ENCODE measurements at regions not wholly inside any gene's neighbourhood (a gene's known extent, or its start where the extent isn't known, plus 50 kb on each side); places are given as distances from the start of the nearest gene placed in this dataset.

DNA sequence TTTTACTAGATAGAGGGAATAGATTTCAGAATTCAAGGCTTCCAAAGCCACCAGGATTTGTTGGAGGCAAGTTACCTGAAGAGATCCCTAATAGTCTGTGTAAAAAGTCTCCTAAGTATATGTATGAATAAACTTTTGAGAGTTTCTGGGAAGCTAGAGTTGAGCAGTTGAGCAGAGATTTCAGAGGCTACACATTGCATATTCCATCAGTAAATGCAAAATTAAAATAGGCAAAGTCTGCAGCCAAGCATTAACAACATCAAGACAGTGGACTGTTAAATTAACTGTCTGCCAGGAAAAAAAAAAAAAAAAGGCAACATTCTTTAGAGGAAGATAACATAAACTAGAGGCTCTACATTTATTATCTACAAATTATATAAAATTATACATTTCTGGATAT is 420.4 kb upstream of the TMEFF2 start:
- H3K27ac ChIP-seq (ENCODE audit: extremely low read length, insufficient read depth, low read length) = no peak overlapping the region
- H3K9ac ChIP-seq (ENCODE audit: insufficient read depth, low read depth, low read length) = no peak overlapping the region
- no peaks in the 10 kb centered on the region for H3K36me3 ChIP-seq (replicated peaks in 1 of 2; ENCODE audit: control insufficient read depth in 1 of 2, insufficient read depth in 2 of 2, low read length in 2 of 2)
- BruUV-seq (replicated peaks) = no TSS peak
- H3K79me2 ChIP-seq (ENCODE audit: insufficient read depth, low read length) = no peaks in the 10 kb centered on the region
- H3K4me1 ChIP-seq (ENCODE audit: insufficient read depth, low read length) = no peaks in the 10 kb centered on the region
- DNase-seq (ENCODE audit: low spot score) = no peak
- ChIA-PET CTCF (ENCODE audit: low intra/inter-chr PET ratio, low total read pairs) (no interaction called here), POLR2A (no interaction called here)
- no peak overlapping the region for H3K4me2 ChIP-seq (ENCODE audit: low read depth, low read length)
- no peak for FAIRE-seq
- no peaks in the 10 kb centered on the region for H3K27me3 ChIP-seq (ENCODE audit: control insufficient read depth in 1 of 2, insufficient read depth in 2 of 2, low read length in 2 of 2)
- H2AFZ ChIP-seq (ENCODE audit: low read length) = no peak overlapping the region
- H4K20me1 ChIP-seq (ENCODE audit: insufficient read depth, low read length) = no peaks in the 10 kb centered on the region
- no peak overlapping the region for H3K4me3 ChIP-seq (replicated peaks in 1 of 3; ENCODE audit: insufficient read depth in 1 of 3, low read depth in 2 of 3, low read length in 3 of 3)
- ATAC-seq = no peak
- intact Hi-C loops (cut with micrococcal nuclease; ENCODE audit: unreplicated experiment) (no loop called here), in situ Hi-C loops (cut with HindIII; ENCODE audit: extremely low pct_ligation_motif_present, low pct_unique_long_range_greater_than_20kb) (no loop called here)
- no peaks in the 10 kb centered on the region for H3K9me3 ChIP-seq (ENCODE audit: low read length)
- TF ChIP-seq SYNCRIP (IDR thresholded peaks at IDR 0.05; ENCODE audit: insufficient read depth, low read depth, low read length) (no peak), ZNF260 (CRISPR knock-in tag; IDR thresholded peaks at IDR 0.05; ENCODE audit: borderline replicate concordance, low read depth) (no peak), ZBTB34 (CRISPR knock-in tag; IDR thresholded peaks at IDR 0.05) (no peak), ZZZ3 (CRISPR knock-in tag; IDR thresholded peaks at IDR 0.05; ENCODE audit: borderline replicate concordance) (no peak), HMG20A (CRISPR knock-in tag; IDR thresholded peaks at IDR 0.05; ENCODE audit: borderline replicate concordance) (no peak), ZNF280D (CRISPR knock-in tag; IDR thresholded peaks at IDR 0.05) (no peak)
- TF ChIP-seq, protein P1, sequence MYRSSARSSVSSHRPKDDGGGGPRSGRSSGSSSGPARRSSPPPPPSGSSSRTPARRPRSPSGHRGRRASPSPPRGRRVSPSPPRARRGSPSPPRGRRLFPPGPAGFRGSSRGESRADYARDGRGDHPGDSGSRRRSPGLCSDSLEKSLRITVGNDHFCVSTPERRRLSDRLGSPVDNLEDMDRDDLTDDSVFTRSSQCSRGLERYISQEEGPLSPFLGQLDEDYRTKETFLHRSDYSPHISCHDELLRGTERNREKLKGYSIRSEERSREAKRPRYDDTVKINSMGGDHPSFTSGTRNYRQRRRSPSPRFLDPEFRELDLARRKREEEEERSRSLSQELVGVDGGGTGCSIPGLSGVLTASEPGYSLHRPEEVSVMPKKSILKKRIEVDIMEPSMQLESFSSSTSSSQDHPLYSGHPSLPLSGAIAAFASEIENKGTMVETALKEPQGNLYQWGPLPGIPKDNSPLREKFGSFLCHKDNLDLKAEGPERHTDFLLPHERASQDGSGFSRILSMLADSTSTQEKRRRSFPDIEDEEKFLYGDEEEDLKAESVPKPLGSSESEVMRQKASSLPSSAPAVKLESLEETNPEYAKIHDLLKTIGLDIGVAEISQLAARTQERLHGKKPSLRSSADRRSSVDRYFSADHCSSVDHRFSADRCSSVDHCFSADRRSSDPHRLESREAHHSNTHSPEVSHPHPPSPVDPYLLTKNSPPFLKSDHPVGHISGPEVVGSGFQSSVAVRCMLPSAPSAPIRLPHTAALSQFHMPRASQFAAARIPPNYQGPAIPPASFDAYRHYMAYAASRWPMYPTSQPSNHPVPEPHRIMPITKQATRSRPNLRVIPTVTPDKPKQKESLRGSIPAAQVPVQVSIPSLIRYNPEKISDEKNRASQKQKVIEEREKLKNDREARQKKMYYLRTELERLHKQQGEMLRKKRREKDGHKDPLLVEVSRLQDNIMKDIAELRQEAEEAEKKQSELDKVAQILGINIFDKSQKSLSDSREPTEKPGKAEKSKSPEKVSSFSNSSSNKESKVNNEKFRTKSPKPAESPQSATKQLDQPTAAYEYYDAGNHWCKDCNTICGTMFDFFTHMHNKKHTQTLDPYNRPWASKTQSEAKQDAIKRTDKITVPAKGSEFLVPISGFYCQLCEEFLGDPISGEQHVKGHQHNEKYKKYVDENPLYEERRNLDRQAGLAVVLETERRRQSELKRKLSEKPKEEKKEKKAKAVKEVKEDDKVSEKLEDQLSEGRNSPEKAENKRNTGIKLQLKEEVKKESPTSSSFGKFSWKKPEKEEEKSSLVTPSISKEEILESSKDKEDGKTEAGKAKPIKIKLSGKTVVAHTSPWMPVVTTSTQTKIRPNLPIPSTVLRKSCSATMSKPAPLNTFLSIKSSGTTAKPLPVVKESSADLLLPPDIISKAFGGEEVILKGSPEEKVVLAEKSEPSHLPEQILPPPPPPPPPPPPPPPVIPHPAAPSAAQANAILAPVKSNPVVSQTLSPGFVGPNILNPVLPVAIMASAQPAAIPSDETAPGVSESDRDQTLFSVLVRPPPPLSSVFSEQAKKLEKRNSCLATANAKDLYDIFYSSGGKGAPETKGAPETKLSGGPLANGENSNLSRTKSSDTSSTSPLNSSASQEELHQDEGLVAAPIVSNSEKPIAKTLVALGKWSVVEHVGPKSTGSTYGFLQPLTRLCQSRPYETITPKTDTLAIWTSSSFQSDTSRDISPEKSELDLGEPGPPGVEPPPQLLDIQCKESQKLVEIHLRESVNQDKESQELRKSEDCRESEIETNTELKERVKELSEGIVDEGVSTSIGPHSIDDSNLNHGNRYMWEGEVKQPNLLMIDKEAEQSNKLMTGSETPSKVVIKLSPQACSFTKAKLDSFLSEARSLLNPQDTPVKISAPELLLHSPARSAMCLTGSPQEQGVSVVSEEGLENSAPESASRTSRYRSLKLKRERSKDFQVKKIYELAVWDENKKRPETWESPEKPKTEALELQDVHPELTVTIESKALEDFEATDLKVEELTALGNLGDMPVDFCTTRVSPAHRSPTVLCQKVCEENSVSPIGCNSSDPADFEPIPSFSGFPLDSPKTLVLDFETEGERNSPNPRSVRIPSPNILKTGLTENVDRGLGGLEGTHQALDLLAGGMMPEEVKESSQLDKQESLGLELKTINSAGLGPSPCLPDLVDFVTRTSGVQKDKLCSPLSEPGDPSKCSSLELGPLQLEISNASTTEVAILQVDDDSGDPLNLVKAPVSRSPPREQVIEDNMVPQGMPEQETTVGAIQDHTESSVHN (CRISPR knock-in tag; IDR thresholded peaks at IDR 0.05) = no peak
- TF ChIP-seq, protein P2, sequence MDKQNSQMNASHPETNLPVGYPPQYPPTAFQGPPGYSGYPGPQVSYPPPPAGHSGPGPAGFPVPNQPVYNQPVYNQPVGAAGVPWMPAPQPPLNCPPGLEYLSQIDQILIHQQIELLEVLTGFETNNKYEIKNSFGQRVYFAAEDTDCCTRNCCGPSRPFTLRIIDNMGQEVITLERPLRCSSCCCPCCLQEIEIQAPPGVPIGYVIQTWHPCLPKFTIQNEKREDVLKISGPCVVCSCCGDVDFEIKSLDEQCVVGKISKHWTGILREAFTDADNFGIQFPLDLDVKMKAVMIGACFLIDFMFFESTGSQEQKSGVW (CRISPR knock-in tag; IDR thresholded peaks at IDR 0.05; ENCODE audit: borderline replicate concordance) = no peak
- TF ChIP-seq, protein P3, sequence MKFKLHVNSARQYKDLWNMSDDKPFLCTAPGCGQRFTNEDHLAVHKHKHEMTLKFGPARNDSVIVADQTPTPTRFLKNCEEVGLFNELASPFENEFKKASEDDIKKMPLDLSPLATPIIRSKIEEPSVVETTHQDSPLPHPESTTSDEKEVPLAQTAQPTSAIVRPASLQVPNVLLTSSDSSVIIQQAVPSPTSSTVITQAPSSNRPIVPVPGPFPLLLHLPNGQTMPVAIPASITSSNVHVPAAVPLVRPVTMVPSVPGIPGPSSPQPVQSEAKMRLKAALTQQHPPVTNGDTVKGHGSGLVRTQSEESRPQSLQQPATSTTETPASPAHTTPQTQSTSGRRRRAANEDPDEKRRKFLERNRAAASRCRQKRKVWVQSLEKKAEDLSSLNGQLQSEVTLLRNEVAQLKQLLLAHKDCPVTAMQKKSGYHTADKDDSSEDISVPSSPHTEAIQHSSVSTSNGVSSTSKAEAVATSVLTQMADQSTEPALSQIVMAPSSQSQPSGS (CRISPR knock-in tag; IDR thresholded peaks at IDR 0.05) = no peak
